HL-60/S4 treated with phorbol 12-myristate 13-acetate at 8.2 ng/mL for 4 days and 3 days (cell line): ENCODE measurements at regions not wholly inside any gene's neighbourhood (a gene's known extent, or its start where the extent isn't known, plus 50 kb on each side); places are given as distances from the start of the nearest gene placed in this dataset.
"Not testable (repeated sequence)": the region's sequence is repeated elsewhere in the genome, so short reads cannot be mapped to it uniquely, and the experiment has no call there.

Experiments
- in situ Hi-C: fragments of 300-500 bp; cut with MboI; formaldehyde crosslinking; loops from 2 replicates; pipeline ENCODE4 v1.15.0; 2022; ENCODE audit warnings: low sequenced_read_pairs

- in situ Hi-C loops: no loop called here
These were observed 699.4 kb downstream of the ZPLD1 start for GRCh38 chr3:103134023-103134724.

GRCh38 chr3:103136621-103137020, 701.8 kb downstream of the ZPLD1 start:
- in situ Hi-C loops: no loop called here

GRCh38 chr3:103137830-103138229, 703.0 kb downstream of the ZPLD1 start:
- in situ Hi-C loops: no loop called here

- in situ Hi-C loops: no loop called here
These were observed 723.4 kb downstream of the ZPLD1 start for GRCh38 chr3:103158183-103158582.

GRCh38 chr3:103166890-103167289, 732.1 kb downstream of the ZPLD1 start:
- in situ Hi-C loops: no loop called here

- in situ Hi-C loops: no loop called here
These were observed 733.0 kb downstream of the ZPLD1 start for GRCh38 chr3:103167850-103168249.

GRCh38 chr3:103169289-103169688, 734.5 kb downstream of the ZPLD1 start:
- in situ Hi-C loops: no loop called here

GRCh38 chr3:103170651-103171050, 735.8 kb downstream of the ZPLD1 start:
- in situ Hi-C loops: no loop called here

GRCh38 chr3:103173940-103174339, 739.1 kb downstream of the ZPLD1 start:
- in situ Hi-C loops: no loop called here

- in situ Hi-C loops: no loop called here
These were observed 746.3 kb downstream of the ZPLD1 start for GRCh38 chr3:103181160-103181559.

- in situ Hi-C loops: no loop called here
These were observed 750.0 kb downstream of the ZPLD1 start for GRCh38 chr3:103184772-103185171.

- in situ Hi-C loops: no loop called here
These were observed 755.1 kb downstream of the ZPLD1 start for GRCh38 chr3:103189941-103190340.

- in situ Hi-C loops: no loop called here
These were observed 760.4 kb downstream of the ZPLD1 start for GRCh38 chr3:103195216-103195615.

- in situ Hi-C loops: no loop called here
These were observed 768.6 kb downstream of the ZPLD1 start for GRCh38 chr3:103203441-103203840.

- in situ Hi-C loops: no loop called here
These were observed 775.8 kb downstream of the ZPLD1 start for GRCh38 chr3:103210583-103210982.

GRCh38 chr3:103218146-103218545, 783.3 kb downstream of the ZPLD1 start:
- in situ Hi-C loops: no loop called here

GRCh38 chr3:103218793-103219192, 784.0 kb downstream of the ZPLD1 start:
- in situ Hi-C loops: no loop called here

- in situ Hi-C loops: no loop called here
These were observed 792.8 kb downstream of the ZPLD1 start for GRCh38 chr3:103227651-103228050.

GRCh38 chr3:103247459-103247858, 812.6 kb downstream of the ZPLD1 start:
- in situ Hi-C loops: no loop called here

GRCh38 chr3:103254827-103255226, 820.0 kb downstream of the ZPLD1 start:
- in situ Hi-C loops: not testable (repeated sequence)

- in situ Hi-C loops: no loop called here
These were observed 834.5 kb downstream of the ZPLD1 start for GRCh38 chr3:103269287-103269686.

GRCh38 chr3:103271575-103271974, 836.8 kb downstream of the ZPLD1 start:
- in situ Hi-C loops: no loop called here

- in situ Hi-C loops: no loop called here
These were observed 861.3 kb downstream of the ZPLD1 start for GRCh38 chr3:103295974-103296570.
